GM18507 (cell line): ENCODE measurements at regions not wholly inside any gene's neighbourhood (a gene's known extent, or its start where the extent isn't known, plus 50 kb on each side); places are given as distances from the start of the nearest gene placed in this dataset.
"Not testable (repeated sequence)": the region's sequence is repeated elsewhere in the genome, so short reads cannot be mapped to it uniquely, and the experiment has no call there.

ENCODE experiments used
- DNase-seq: peaks from one replicate; pipeline ENCODE4 v3.0.0; 2011; ENCODE audit warnings: low read depth; ENCODE audit not compliant: insufficient read length; ENCODE audit errors: extremely low spot score
- FAIRE-seq: peaks from 2 replicates; lab custom pipeline; 2011; peaks lifted over from hg19 to GRCh38; lab: Jason Lieb, UNC

DNA sequence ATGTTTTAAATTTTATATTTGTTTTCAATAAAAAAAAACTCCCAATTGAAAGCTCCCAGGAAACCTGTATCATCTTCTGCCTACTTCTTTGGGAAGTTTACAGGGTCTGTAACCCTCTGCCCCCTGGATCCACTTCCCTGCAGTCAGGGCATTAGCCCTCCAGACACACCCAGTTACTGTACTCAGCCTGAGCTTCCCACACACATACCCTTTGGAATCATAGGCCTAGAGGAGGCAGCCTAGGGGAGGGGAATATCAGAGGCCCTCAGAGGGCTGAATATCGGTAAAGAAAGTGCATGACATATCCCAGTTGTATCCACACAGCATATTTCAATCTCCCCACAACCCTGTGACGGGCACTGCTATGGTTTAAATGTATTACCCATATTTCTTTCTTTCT lies 56.2 kb upstream of the TFPI start:
- not testable (repeated sequence) for DNase-seq, FAIRE-seq

DNA sequence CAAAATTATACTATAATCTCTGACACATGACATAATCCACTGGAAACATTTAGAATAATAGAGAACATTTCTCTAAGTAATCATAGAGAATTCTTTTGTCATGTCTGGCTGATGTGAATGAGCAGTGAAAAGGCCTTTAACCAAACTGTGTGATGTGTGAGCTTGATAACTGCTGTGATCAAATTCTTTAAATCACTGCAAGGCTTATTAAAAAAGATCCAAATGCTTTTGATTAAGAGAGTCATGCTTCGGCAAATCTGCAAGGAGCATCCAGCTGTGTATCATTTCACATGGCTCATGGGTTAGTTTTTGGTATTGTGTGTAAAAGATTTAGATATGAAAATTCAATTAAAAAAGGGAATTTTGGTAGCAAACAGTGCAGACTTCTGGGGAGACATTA lies 58.6 kb upstream of the TFPI start:
- DNase-seq (no peak), FAIRE-seq (no peak)

DNA sequence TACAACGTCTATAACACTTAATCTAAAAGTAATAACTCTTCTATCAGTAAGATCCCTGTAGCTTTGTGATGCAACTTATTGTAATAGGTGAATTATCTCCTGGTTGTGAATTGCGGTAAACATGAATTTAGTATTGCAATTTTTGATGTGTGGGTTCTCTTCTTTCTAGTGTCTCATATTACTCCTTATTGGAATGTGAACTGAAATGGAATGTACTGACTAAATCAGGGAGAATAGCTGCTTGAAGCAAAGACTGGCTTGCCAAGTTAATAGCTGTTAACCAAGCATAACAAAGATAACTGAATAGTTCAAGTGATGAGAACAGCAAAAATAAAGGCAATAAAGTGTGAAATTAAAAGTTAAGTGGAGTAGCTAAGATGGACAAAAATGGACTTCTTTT lies 60.5 kb upstream of the TFPI start:
- FAIRE-seq: no peak

DNA sequence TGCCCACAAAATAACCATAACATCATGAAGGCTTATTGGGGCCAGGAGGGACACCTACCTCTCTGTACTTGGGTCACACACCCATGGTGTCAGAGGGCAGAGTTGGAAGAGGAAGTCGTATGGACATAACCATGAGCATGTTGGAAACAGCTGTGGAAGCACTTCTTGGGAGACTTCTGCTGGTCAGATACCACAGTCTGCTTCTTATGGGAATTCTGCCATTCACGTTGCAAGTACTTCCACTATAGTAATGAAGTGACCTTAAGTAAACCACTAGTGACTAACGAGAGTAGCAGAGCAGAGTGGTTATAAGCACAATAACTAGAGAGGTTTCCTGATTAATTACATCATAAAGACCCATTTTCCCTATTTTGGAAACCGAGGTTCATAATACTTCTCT lies 61.1 kb upstream of the TFPI start:
- no peak for DNase-seq

More for the DNA sequence above, 60.5 kb upstream of the TFPI start:
- no peak for DNase-seq

DNA sequence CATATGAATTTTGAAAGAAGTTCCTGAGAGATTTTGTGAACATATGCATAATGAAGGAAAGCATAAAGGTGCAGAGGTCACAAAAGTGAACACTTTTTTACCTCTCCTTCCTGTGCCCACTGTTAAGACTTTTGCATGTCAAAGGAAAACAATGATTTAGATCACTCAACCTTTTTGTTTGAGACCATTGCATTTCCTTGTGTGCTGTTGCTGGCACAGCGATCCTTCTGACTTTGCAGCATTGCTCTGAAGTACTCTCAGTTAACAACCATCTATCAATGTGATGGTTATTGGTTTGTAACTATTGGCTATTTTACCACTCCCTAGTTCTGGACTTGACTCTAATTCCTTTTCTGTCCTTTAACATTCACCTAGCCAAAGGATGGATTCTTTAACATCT lies 61.7 kb upstream of the TFPI start:
- FAIRE-seq (no peak), DNase-seq (no peak)

More for the DNA sequence above, 61.1 kb upstream of the TFPI start:
- FAIRE-seq: no peak

DNA sequence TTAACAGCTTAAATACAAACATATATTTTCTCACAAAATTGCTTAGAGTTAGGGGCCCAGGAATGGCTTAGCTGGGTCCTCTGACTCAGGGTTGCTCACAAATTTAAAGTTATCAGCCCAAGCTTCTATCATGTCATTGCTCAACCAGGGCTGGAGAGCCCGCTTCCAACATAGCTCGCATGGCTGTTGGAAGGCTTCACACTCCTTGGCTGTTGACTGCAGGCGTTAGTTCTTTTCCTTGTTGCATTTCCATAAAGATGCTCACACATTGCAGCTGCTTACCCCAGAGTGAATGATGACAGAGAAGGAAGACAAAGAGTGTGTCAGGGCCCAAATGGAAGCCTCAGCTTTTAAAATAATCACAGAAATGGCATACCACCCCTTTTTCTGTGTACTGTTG lies 62.9 kb upstream of the TFPI start:
- no peak for FAIRE-seq
- no peak for DNase-seq

DNA sequence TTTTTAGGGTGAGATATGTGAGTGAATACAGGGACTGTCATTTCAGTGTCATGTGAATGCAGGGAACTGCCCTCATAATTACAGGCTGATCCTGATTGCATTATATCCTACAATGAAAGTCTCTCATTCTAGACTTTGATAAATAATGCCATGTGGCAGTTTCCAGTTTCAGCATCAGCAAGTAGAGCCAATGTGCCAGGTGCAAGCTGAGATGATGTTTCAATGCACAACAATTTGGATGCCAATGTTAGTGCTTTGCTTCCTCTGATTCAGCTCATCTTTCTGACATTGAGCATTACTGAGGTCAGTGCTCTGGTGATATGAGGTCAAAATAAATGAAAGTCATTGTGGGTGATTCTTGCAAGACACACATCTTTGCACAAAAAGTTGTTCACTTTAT lies 63.7 kb upstream of the TFPI start:
- DNase-seq (no peak), FAIRE-seq (no peak)

DNA sequence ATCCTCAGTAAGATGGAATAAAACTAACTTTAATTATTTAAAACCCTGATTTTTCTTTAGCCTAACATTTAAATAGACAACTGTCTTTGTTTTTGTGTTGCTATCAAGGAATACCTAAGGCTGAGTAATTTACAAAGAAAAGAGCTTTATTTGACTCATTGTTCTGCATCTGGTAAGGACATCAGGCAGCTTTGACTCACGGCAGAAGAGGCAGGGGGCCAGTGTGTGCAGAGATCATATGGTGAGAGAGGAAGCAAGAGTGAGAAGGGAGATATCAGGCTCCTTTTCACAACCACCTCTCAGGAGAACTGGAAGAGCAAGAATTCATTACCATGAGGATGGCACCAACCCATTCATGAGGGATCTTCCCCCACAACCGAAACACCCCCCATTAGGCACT lies 64.6 kb upstream of the TFPI start:
- DNase-seq (no peak), FAIRE-seq (no peak)

DNA sequence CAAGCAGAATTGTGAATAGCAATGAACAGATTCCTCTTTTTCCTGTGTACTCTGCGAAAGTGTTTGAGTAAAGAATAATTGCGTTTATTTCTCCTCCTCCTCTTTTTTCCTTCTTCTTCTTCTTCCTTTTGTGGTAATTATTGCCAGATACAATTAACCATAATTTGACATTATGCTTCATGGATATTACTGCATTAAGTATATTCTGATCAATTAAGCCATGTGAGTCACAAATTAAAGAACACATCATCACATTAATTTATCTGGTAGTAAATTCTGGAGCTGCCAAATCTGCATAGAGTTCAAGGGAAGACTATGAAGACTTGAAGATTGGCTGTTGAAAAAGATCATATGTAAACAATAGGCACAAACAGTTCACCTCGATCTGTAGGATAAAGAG lies 72.9 kb upstream of the TFPI start:
- FAIRE-seq (no peak), DNase-seq (no peak)

DNA sequence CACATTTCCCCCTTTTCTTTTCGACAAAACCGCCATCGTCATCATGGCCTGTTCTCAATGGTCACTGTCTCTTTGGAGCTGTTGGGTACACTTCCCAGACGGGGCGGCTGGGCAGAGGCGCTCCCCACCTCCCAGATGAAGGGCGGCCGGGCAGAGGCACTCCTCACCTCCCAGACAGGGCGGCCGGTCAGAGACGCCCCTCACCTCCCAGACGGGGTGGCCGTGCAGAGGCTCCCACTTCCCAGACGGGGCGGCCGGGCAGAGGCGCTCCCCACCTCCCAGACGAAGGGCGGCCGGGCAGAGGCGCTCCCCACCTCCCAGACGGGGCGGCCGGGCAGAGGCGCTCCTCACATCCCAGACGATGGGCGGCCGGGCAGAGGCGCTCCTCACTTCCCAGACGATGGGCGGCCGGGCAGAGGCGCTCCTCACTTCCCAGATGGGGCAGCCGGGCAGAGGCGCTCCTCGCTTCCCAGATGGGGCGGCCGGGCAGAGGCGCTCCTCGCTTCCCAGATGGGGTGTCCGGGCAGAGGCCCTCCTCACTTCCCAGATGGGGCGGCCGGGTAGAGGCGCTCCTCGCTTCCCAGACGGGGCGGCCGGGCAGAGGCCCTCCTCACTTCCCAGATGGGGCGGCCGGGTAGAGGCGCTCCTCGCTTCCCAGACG lies 82.6 kb upstream of the TFPI start:
- DNase-seq, FAIRE-seq: not testable (repeated sequence)

DNA sequence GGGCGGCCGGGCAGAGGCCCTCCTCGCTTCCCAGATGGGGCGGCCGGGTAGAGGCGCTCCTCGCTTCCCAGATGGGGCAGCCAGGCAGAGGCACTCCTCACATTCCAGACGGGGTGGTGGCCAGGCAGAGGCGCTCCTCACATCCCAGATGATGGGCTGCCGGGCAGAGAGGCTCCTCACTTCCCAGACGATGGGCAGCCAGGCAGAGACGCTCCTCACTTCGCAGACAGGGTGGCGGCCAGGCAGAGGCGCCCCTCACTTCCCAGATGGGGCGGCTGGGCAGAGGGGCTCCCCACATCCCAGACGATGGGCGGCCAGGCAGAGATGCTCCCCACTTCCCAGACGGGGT lies 83.1 kb upstream of the TFPI start:
- not testable (repeated sequence) for FAIRE-seq, DNase-seq

DNA sequence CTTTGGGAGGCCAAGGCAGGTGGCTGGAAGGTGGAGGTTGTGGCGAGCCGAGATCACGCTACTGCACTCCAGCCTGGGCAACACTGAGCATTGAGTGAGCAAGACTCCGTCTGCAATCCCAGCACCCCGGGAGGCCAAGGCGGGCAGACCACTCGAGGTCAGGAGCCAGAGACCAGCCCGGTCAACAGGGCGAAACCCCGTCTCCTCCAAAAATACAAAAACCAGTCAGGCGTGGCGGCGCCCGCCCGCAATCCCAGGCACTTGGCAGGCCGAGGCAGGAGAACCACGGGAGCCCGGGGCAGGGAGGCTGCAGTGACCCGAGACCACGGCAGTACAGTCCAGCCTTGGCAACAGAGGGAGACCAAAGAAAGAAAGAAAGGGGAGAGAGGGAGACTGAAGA lies 83.5 kb upstream of the TFPI start:
- FAIRE-seq, DNase-seq: not testable (repeated sequence)

DNA sequence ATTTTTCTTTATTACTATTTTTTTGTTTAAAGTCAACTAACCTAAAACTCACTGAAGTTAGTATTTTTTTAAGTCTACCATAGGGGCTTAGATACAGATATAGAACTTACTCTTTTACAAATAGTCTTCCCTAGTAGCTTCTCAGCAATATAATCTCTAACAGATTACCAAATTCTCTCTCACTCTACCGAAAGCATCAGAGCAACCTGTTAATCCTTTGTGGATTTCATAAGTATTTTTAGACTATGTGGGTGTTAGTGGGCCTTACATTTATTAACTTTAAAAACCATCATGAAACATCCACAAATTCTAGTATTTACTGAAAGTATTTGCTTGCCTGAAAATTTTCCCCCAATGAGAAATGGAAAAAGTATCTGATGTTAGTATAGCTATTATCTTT lies 84.6 kb upstream of the TFPI start:
- FAIRE-seq (peak; percentile 39), DNase-seq (no peak)

DNA sequence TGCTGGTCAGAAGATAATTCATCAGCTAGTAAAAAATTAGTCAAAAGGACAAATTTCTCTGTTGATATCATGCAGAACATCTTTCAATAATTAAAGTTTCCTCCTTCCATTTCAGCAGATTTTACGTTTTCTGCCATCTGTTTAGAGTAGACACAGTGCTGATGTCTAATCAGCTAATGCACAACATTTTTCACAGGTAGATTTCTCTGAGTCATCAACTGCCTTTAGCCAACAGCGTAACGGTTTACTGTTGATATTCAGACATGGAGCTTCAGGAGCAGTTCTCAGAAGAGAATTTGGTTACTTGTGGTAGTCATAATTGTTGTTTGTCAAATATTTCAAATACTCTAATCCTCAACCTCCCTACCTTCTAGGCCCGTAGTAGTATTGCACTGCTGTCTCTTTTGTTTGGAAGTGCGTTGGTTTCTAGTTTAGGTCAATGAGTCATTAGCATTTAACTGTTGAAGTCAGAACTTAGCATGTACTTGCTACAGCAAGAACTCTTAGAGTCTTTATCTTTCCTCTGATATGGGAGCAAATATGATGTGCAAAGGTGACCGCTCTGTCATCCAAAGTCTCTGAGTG lies 86.8 kb upstream of the TFPI start:
- DNase-seq (no peak), FAIRE-seq (no peak)

DNA sequence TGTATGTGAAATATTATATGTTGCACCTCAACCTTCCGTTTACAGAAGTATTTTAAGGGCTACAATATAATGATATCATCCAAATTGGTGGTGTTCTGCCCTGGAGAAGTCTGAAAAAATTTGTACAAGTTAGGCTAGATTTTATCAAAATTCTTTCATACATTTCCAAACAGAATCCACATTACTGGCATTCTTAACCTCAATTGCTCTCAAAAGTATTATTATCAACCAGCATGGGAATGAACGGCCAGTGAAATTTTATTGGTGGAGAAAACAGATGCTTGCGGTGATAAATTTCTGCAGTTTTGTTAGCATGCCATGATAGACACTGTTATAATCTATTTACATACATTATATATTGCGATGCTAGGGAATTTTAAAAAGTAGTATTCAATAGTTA lies 88.3 kb upstream of the TFPI start:
- no peak for FAIRE-seq
- DNase-seq: no peak

DNA sequence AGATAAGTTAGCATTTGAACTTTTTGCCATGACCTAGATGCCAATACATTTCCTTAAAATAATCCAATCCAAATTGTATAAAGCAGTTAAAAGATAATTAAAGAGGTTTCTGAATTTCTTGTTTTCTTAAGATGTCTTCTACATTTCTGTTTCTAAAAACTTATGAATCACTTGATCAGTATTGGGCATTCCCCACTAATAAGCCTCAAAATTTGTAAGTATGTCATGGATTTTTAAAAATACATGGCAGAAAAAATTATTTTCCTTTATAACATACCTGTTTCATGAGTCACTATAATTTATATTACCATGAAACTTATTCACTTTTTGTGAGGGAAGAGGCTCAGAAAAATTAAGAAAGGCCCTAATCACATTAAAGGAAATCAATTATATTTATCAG lies 90.3 kb upstream of the TFPI start:
- DNase-seq (no peak), FAIRE-seq (no peak)

DNA sequence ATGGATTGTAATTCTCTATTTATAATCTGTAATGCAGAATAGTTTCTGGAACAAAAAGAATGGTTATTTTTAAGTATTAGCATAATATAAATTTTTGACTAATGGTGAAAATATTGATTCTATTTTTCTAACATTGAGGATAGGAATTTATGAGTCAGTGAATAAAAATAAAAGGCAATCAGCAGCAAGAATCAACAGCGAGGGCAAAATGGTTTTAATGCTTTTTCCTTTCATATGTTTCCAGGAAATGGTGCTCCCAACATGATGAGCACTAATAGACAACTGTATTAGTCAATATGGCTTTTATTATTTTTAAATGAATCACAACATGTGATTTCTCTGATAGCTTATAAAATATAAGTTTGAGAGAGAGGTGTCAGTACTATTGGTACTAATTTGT lies 90.7 kb upstream of the TFPI start:
- FAIRE-seq: no peak
- DNase-seq: no peak

DNA sequence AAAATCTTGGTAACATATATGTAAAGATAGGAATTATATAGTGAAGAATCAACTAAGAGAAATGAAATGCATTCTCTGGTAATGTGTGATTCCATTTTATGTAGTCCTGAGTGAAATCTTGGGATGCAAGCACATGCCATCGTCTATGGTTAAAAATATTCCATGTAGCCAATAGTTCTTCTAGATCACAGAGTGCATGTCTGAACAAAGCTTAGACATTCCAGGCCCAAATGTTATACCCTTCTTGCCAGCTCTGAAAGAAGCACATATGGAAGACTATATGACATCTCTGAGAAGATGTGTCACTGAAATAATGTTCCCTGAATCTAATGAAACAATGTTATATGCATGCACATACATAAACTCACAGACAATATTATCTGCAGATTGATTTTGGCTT lies 92.3 kb upstream of the TFPI start:
- FAIRE-seq (no peak), DNase-seq (no peak)

DNA sequence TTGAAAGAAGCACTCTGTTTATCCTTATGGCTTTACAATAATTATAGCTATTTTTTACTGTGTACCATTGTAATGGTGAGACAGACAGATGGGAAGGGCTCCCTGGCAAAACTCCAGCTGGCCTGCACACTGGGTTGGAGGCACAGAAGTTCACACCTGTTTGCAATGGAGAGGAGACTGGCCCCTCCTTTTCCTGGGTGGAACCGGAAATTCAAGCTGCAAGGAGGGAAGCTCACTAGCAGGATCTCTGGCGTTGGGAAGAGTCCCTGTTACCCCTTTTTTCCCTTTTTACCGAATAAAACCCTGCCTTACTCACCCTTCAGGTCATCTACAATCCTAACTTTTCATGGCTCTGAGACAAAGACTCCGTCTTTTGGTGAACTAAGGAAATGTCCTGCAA lies 100.3 kb upstream of the TFPI start:
- FAIRE-seq: no peak

DNA sequence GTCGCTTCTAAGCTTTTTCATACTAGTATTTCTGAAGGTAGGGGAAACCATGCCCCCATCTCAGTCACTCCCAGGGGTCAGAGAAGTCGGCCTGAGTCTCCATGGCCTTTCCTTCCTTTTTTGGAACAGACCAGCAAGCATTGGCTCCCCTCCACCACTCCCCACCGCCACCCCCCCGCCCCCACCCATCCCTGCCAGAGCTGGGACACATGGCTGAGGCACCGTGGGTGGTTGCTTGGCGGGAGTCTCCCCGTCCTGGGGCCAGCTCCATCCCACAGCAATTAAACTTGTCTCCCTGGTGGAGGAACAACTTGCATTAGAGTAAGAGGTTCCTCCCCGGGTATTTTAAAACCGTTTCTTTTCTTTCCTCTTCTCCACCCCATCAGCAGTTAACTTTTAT lies 100.8 kb upstream of the TFPI start:
- DNase-seq (no peak), FAIRE-seq (no peak)

More for the DNA sequence above, 100.3 kb upstream of the TFPI start:
- DNase-seq: no peak

DNA sequence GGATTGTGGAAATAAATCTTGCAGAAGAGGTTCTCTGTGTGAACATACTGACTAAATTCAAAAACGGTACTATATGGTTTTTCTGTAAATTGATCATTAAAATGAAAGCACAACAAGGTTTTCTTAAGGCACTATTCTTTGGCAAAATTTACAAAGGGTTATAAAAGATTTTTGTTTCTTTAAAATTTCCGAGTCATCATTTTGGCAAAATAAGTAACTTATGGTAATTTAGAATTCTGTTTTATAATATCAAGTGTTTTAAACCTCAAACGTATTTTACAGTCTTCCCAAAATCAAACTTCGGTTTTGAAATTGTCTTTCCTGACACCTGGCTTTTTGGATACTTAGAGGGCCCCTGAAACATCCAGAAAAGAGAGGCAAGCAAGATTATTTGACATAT lies 101.9 kb upstream of the TFPI start:
- DNase-seq (no peak), FAIRE-seq (no peak)
